ENCODE measurements at regions not wholly inside any gene's neighbourhood (a gene's known extent, or its start where the extent isn't known, plus 50 kb on each side); places are given as distances from the start of the nearest gene placed in this dataset.
"Not testable (repeated sequence)": the region's sequence is repeated elsewhere in the genome, so short reads cannot be mapped to it uniquely, and the experiment has no call there.

GRCh38 chr3:154818676-154819255, 261.4 kb upstream of the MME start:
- no peak overlapping the region for H3K23ac ChIP-seq (ENCODE audit: low read length in 2 of 2)
- H3K4me3 ChIP-seq (ENCODE audit: insufficient read depth in 1 of 2, low read depth in 1 of 2, low read length in 2 of 2) = no peak overlapping the region
- no peaks in the 10 kb centered on the region for H3K27me3 ChIP-seq (ENCODE audit: control insufficient read depth in 1 of 2, insufficient read depth in 1 of 2, low read length in 2 of 2)
- H3K18ac ChIP-seq (ENCODE audit: low read depth in 1 of 2, low read length in 2 of 2) = no peak overlapping the region
- H2AFZ ChIP-seq (ENCODE audit: low read depth, low read length) = no peak overlapping the region
- 19% methylated on average over 2 of the region's 2 CpGs for WGBS
- no peak overlapping the region for H3K4me2 ChIP-seq (ENCODE audit: low read length, poor library complexity, severe bottlenecking)
- no peak overlapping the region for H4K91ac ChIP-seq (ENCODE audit: low read length)
- H3K4me1 ChIP-seq (ENCODE audit: control insufficient read depth, insufficient read depth, low read depth, low read length) = no peaks in the 10 kb centered on the region
- no peak overlapping the region for H3K14ac ChIP-seq (ENCODE audit: low read length in 2 of 2)
- no peak overlapping the region for H2BK15ac ChIP-seq (ENCODE audit: low read depth, poor library complexity, severe bottlenecking)
- no peak overlapping the region for H4K8ac ChIP-seq (ENCODE audit: low read length)
- H3K9ac ChIP-seq (ENCODE audit: low read length) = no peak overlapping the region
- H2BK5ac ChIP-seq (ENCODE audit: low read depth, low read length, poor library complexity, severe bottlenecking) = no peak overlapping the region
- no peak overlapping the region for H3K4ac ChIP-seq (ENCODE audit: low read depth in 1 of 2, low read length in 2 of 2)
- peak; percentile 42 for DNase-seq
- H3K9me3 ChIP-seq (ENCODE audit: control insufficient read depth, low read length) = peaks cover 3% of the 10 kb centered on the region
- no peaks in the 10 kb centered on the region for H3K36me3 ChIP-seq (ENCODE audit: control insufficient read depth in 1 of 2, insufficient read depth in 2 of 2, low read depth in 1 of 2, low read length in 2 of 2)
- H2AK5ac ChIP-seq (ENCODE audit: low read length, severe bottlenecking) = no peak overlapping the region
- H2BK12ac ChIP-seq (ENCODE audit: low read length in 2 of 2) = no peak overlapping the region
- no peaks in the 10 kb centered on the region for H3K79me1 ChIP-seq (replicated peaks; ENCODE audit: low read length, poor library complexity, severe bottlenecking)
- no peak overlapping the region for H3K27ac ChIP-seq (ENCODE audit: low read length, poor library complexity, severe bottlenecking)
- no peak overlapping the region for H2BK120ac ChIP-seq (ENCODE audit: low read depth, low read length)

DNA sequence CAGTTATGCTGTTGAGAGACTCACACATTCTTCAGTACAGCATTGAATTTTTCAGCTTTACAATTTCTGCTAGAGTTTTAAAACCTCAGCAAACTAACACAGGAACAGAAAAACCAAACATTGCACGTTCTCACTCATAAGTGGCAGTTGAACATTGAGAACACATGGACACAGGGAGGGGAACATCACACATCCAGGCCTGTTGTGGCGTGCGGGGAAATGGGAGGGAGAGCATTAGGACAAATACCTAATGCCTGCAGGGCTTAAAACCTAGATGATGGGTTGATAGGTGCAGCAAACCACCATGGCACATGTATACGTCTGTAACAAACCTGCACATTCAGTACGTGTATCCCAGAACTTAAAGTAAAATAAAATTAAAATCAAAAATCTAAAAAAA, 270.1 kb upstream of the MME start:
- H2BK12ac ChIP-seq (ENCODE audit: low read length in 2 of 2); H3K4me2 ChIP-seq (ENCODE audit: low read length, poor library complexity, severe bottlenecking); H4K8ac ChIP-seq (ENCODE audit: low read length); H3K9ac ChIP-seq (ENCODE audit: low read length); H3K4me3 ChIP-seq (ENCODE audit: insufficient read depth in 1 of 2, low read depth in 1 of 2, low read length in 2 of 2); H2BK5ac ChIP-seq (ENCODE audit: low read depth, low read length, poor library complexity, severe bottlenecking); H3K18ac ChIP-seq (ENCODE audit: low read depth in 1 of 2, low read length in 2 of 2); H3K4ac ChIP-seq (ENCODE audit: low read depth in 1 of 2, low read length in 2 of 2); H3K79me1 ChIP-seq (replicated peaks; ENCODE audit: low read length, poor library complexity, severe bottlenecking); H3K36me3 ChIP-seq (ENCODE audit: control insufficient read depth in 1 of 2, insufficient read depth in 2 of 2, low read depth in 1 of 2, low read length in 2 of 2); DNase-seq; H2AK5ac ChIP-seq (ENCODE audit: low read length, severe bottlenecking); H2BK15ac ChIP-seq (ENCODE audit: low read depth, poor library complexity, severe bottlenecking); H3K27ac ChIP-seq (ENCODE audit: low read length, poor library complexity, severe bottlenecking); H2AFZ ChIP-seq (ENCODE audit: low read depth, low read length); H3K4me1 ChIP-seq (ENCODE audit: control insufficient read depth, insufficient read depth, low read depth, low read length); H2BK120ac ChIP-seq (ENCODE audit: low read depth, low read length); H3K14ac ChIP-seq (ENCODE audit: low read length in 2 of 2); H3K27me3 ChIP-seq (ENCODE audit: control insufficient read depth in 1 of 2, insufficient read depth in 1 of 2, low read length in 2 of 2); H3K23ac ChIP-seq (ENCODE audit: low read length in 2 of 2); H4K91ac ChIP-seq (ENCODE audit: low read length): not testable (repeated sequence)
- WGBS = 79% methylated on average over 4 of the region's 5 CpGs
- H3K9me3 ChIP-seq (ENCODE audit: control insufficient read depth, low read length) = peaks cover 15% of the 10 kb centered on the region

DNA sequence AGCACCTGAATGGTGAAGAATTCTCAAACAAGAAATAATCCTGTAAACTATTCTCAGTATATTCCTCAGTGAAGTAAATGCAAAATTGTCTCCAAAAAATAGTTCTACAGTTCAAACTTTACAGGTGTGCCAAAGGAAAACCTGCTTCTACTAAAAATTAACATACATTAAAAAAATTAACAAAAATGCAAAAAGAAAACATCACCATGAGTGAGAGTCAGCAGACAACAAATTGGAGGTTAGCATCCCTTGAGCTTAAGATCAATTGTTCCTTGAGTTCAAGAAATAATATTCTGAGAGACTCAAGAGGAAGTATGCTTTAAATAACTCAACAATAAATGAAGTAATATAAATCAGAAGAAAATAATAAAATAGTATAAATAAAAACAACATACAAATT, 278.4 kb upstream of the MME start:
- no peak overlapping the region for H3K27ac ChIP-seq (ENCODE audit: low read length, poor library complexity, severe bottlenecking)
- no peak overlapping the region for H2BK15ac ChIP-seq (ENCODE audit: low read depth, poor library complexity, severe bottlenecking)
- no peak overlapping the region for H4K91ac ChIP-seq (ENCODE audit: low read length)
- no peak overlapping the region for H3K9ac ChIP-seq (ENCODE audit: low read length)
- no peak for DNase-seq
- H2AFZ ChIP-seq (ENCODE audit: low read depth, low read length) = no peak overlapping the region
- H3K14ac ChIP-seq (ENCODE audit: low read length in 2 of 2) = no peak overlapping the region
- no peak overlapping the region for H2AK5ac ChIP-seq (ENCODE audit: low read length, severe bottlenecking)
- no peak overlapping the region for H3K18ac ChIP-seq (ENCODE audit: low read depth in 1 of 2, low read length in 2 of 2)
- H3K4me3 ChIP-seq (ENCODE audit: insufficient read depth in 1 of 2, low read depth in 1 of 2, low read length in 2 of 2) = no peak overlapping the region
- no peaks in the 10 kb centered on the region for H3K36me3 ChIP-seq (ENCODE audit: control insufficient read depth in 1 of 2, insufficient read depth in 2 of 2, low read depth in 1 of 2, low read length in 2 of 2)
- no peak overlapping the region for H4K8ac ChIP-seq (ENCODE audit: low read length)
- no peak overlapping the region for H2BK12ac ChIP-seq (ENCODE audit: low read length in 2 of 2)
- H3K23ac ChIP-seq (ENCODE audit: low read length in 2 of 2) = no peak overlapping the region
- H3K4me2 ChIP-seq (ENCODE audit: low read length, poor library complexity, severe bottlenecking) = no peak overlapping the region
- no peaks in the 10 kb centered on the region for H3K4me1 ChIP-seq (ENCODE audit: control insufficient read depth, insufficient read depth, low read depth, low read length)
- no peaks in the 10 kb centered on the region for H3K79me1 ChIP-seq (replicated peaks; ENCODE audit: low read length, poor library complexity, severe bottlenecking)
- no peak overlapping the region for H3K4ac ChIP-seq (ENCODE audit: low read depth in 1 of 2, low read length in 2 of 2)
- H2BK5ac ChIP-seq (ENCODE audit: low read depth, low read length, poor library complexity, severe bottlenecking) = no peak overlapping the region
- H3K27me3 ChIP-seq (ENCODE audit: control insufficient read depth in 1 of 2, insufficient read depth in 1 of 2, low read length in 2 of 2) = no peaks in the 10 kb centered on the region
- H3K9me3 ChIP-seq (ENCODE audit: control insufficient read depth, low read length) = peaks cover 21% of the 10 kb centered on the region
- H2BK120ac ChIP-seq (ENCODE audit: low read depth, low read length) = no peak overlapping the region

DNA sequence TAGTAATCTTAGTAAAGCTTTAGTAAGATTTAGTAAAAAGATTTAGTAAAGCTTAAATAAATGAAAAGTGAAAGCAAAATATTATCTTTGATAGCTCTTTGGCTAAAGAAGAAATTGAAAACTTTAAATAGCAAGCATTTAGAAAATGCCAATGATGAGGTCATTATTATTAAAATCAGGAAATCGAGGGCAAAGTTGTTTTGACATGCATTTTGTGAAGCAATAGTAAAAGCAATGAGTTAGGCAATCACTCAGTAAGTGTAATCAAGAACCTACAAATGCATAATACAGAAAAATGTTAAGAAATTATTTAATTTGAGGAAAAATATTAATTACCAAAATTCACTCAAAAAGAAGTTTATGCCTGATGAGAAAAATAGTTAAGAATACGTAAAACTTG, 280.3 kb upstream of the MME start:
- no peaks in the 10 kb centered on the region for H3K36me3 ChIP-seq (ENCODE audit: control insufficient read depth in 1 of 2, insufficient read depth in 2 of 2, low read depth in 1 of 2, low read length in 2 of 2)
- H3K79me1 ChIP-seq (replicated peaks; ENCODE audit: low read length, poor library complexity, severe bottlenecking) = no peaks in the 10 kb centered on the region
- no peaks in the 10 kb centered on the region for H3K27me3 ChIP-seq (ENCODE audit: control insufficient read depth in 1 of 2, insufficient read depth in 1 of 2, low read length in 2 of 2)
- H3K9ac ChIP-seq (ENCODE audit: low read length) = peak overlapping the region; percentile 62
- WGBS = 80% methylated on average over 1 of the region's 2 CpGs
- no peak overlapping the region for H3K4ac ChIP-seq (ENCODE audit: low read depth in 1 of 2, low read length in 2 of 2)
- H2BK12ac ChIP-seq (ENCODE audit: low read length in 2 of 2) = no peak overlapping the region
- no peak overlapping the region for H3K18ac ChIP-seq (ENCODE audit: low read depth in 1 of 2, low read length in 2 of 2)
- no peak overlapping the region for H3K4me3 ChIP-seq (ENCODE audit: insufficient read depth in 1 of 2, low read depth in 1 of 2, low read length in 2 of 2)
- peaks cover 15% of the 10 kb centered on the region for H3K9me3 ChIP-seq (ENCODE audit: control insufficient read depth, low read length)
- H2BK15ac ChIP-seq (ENCODE audit: low read depth, poor library complexity, severe bottlenecking) = no peak overlapping the region
- no peak overlapping the region for H3K14ac ChIP-seq (ENCODE audit: low read length in 2 of 2)
- no peak overlapping the region for H2BK5ac ChIP-seq (ENCODE audit: low read depth, low read length, poor library complexity, severe bottlenecking)
- H4K91ac ChIP-seq (ENCODE audit: low read length) = no peak overlapping the region
- DNase-seq = peak; percentile 40
- no peaks in the 10 kb centered on the region for H3K4me1 ChIP-seq (ENCODE audit: control insufficient read depth, insufficient read depth, low read depth, low read length)
- H3K4me2 ChIP-seq (ENCODE audit: low read length, poor library complexity, severe bottlenecking) = no peak overlapping the region
- no peak overlapping the region for H3K27ac ChIP-seq (ENCODE audit: low read length, poor library complexity, severe bottlenecking)
- no peak overlapping the region for H2AFZ ChIP-seq (ENCODE audit: low read depth, low read length)
- no peak overlapping the region for H2AK5ac ChIP-seq (ENCODE audit: low read length, severe bottlenecking)
- H2BK120ac ChIP-seq (ENCODE audit: low read depth, low read length) = no peak overlapping the region
- H4K8ac ChIP-seq (ENCODE audit: low read length) = no peak overlapping the region
- H3K23ac ChIP-seq (ENCODE audit: low read length in 2 of 2) = no peak overlapping the region

Measured in mesenchymal stem cell (in vitro differentiated cells and primary cell).